Ectodermal cell (in vitro differentiated cells): ENCODE measurements at regions not wholly inside any gene's neighbourhood (a gene's known extent, or its start where the extent isn't known, plus 50 kb on each side); places are given as distances from the start of the nearest gene placed in this dataset.

Experiments
- H3K27ac ChIP-seq: 2 replicates; pipeline ENCODE4 v1.7.0; 2013; ENCODE audit warnings: mild to moderate bottlenecking, low read depth, low read length; ENCODE audit not compliant: insufficient read depth, poor library complexity, severe bottlenecking
- H3K27me3 ChIP-seq: 2 replicates; pipeline ENCODE4 v1.7.0; 2013; ENCODE audit warnings: mild to moderate bottlenecking, low read length; ENCODE audit not compliant: insufficient read depth, control insufficient read depth, poor library complexity, severe bottlenecking
- H3K36me3 ChIP-seq: one replicate; pipeline ENCODE4 v1.7.0; 2013; ENCODE audit warnings: low read length; ENCODE audit not compliant: control insufficient read depth, insufficient read depth
- H3K4me1 ChIP-seq: one replicate; pipeline ENCODE4 v1.7.0; 2013; ENCODE audit warnings: low read length; ENCODE audit not compliant: control insufficient read depth, insufficient read depth
- H3K4me3 ChIP-seq: 2 replicates; pipeline ENCODE4 v1.7.0; 2013; ENCODE audit warnings: low read depth, low read length, control low read depth; ENCODE audit not compliant: insufficient read depth
- H3K9me3 ChIP-seq: 2 replicates; pipeline ENCODE4 v1.7.0; 2013; ENCODE audit warnings: mild to moderate bottlenecking, low read length, moderate library complexity; ENCODE audit not compliant: control insufficient read depth
- WGBS, 2 experiments: methylation state at CpG; one replicate each; pipeline ENCODE4 v1.1.7; 2013; ENCODE audit warnings: missing lambda C conversion rate in 2 of 2; 5-methylcytosine and 5-hydroxymethylcytosine counted together

DNA sequence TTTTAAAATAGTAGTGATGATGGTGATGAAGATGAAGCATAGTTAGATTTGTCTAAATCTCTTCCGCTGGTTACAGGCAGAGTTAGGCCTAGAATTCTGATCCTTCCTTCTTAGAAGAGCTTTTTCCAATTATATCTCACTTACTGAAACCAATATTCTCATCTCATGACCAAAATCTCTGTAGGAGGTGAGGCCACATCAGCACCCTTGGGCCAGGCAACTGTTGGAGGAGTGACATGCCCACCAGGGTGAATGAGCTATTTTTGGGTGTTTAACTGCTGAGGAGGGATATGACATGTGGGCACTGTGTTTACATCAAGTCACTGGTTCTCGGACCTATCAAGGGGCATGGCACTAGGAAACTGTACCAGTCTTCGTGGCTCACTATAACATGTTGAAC is 102.2 kb upstream of the SLC24A3 start:
- Histone ChIP-seq H3K27me3 (no peaks in the 10 kb centered on the region), H3K9me3 (no peaks in the 10 kb centered on the region), H3K4me1 (no peaks in the 10 kb centered on the region), H3K36me3 (no peaks in the 10 kb centered on the region), H3K4me3 (no peak overlapping the region), H3K27ac (no peak overlapping the region)
- 92% methylated on average over 3 of the region's 3 CpGs for WGBS, 2 experiments

GRCh38 chr20:19110881-19111460 is 101.5 kb upstream of the SLC24A3 start:
- Histone ChIP-seq H3K27me3 (no peaks in the 10 kb centered on the region), H3K9me3 (no peaks in the 10 kb centered on the region), H3K4me3 (no peak overlapping the region), H3K27ac (no peak overlapping the region), H3K4me1 (no peaks in the 10 kb centered on the region), H3K36me3 (no peaks in the 10 kb centered on the region)
- 81% methylated on average over 6 to 7 of the region's 7 CpGs for WGBS, 2 experiments

- WGBS, 2 experiments: 84 to 88% methylated on average over 2 of the region's 2 CpGs
- Histone ChIP-seq H3K9me3 (no peaks in the 10 kb centered on the region), H3K27me3 (no peaks in the 10 kb centered on the region), H3K4me1 (no peaks in the 10 kb centered on the region), H3K27ac (no peak overlapping the region), H3K4me3 (no peak overlapping the region), H3K36me3 (no peaks in the 10 kb centered on the region)
Measured at GRCh38 chr20:19112828-19113227, 99.6 kb upstream of the SLC24A3 start.

GRCh38 chr20:19113343-19113930 is 99.0 kb upstream of the SLC24A3 start:
- H3K4me3 ChIP-seq: no peak overlapping the region
- no peak overlapping the region for H3K27ac ChIP-seq
- H3K36me3 ChIP-seq: no peaks in the 10 kb centered on the region
- no peaks in the 10 kb centered on the region for H3K27me3 ChIP-seq
- 94% methylated on average over 5 of the region's 5 CpGs for WGBS, 2 experiments
- H3K4me1 ChIP-seq: no peaks in the 10 kb centered on the region
- H3K9me3 ChIP-seq: no peaks in the 10 kb centered on the region

GRCh38 chr20:19114410-19114809 is 98.0 kb upstream of the SLC24A3 start:
- Histone ChIP-seq H3K27ac (no peak overlapping the region), H3K9me3 (no peaks in the 10 kb centered on the region), H3K27me3 (no peaks in the 10 kb centered on the region), H3K4me3 (no peak overlapping the region), H3K4me1 (no peaks in the 10 kb centered on the region), H3K36me3 (no peaks in the 10 kb centered on the region)
- WGBS, 2 experiments: 87 to 95% methylated on average over 2 of the region's 2 CpGs

GRCh38 chr20:19115581-19115980 is 96.9 kb upstream of the SLC24A3 start:
- no peak overlapping the region for H3K4me3 ChIP-seq
- H3K27me3 ChIP-seq: no peaks in the 10 kb centered on the region
- H3K4me1 ChIP-seq: no peaks in the 10 kb centered on the region
- no peak overlapping the region for H3K27ac ChIP-seq
- H3K36me3 ChIP-seq: no peaks in the 10 kb centered on the region
- WGBS, 2 experiments: 96 to 97% methylated on average over 6 of the region's 6 CpGs
- no peaks in the 10 kb centered on the region for H3K9me3 ChIP-seq

DNA sequence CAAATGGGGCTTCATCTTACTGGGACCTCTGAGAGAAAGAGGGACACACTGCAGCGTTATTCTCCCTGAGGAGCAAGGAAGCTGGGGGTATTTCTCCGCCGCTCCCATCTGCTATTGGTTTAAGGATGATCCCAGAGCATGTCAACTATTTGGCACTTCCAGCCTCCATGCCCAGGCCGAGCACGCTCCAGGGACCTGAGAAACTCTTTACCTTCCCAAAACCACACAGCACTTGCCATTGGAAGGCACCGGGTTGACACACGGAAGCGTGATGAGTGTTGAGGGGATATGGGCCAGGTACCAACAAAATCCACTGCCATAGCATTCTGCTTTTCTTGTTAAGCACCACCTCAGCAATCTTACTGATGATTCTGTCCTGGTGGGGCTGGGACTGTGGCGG is 92.4 kb upstream of the SLC24A3 start:
- no peak overlapping the region for H3K27ac ChIP-seq
- no peaks in the 10 kb centered on the region for H3K9me3 ChIP-seq
- H3K27me3 ChIP-seq: no peaks in the 10 kb centered on the region
- H3K4me3 ChIP-seq: no peak overlapping the region
- WGBS, 2 experiments: 91 to 96% methylated on average over 9 of the region's 9 CpGs
- H3K36me3 ChIP-seq: no peaks in the 10 kb centered on the region
- H3K4me1 ChIP-seq: no peaks in the 10 kb centered on the region

- no peaks in the 10 kb centered on the region for H3K9me3 ChIP-seq
- 78 to 92% methylated on average over 4 of the region's 4 CpGs for WGBS, 2 experiments
- H3K27ac ChIP-seq: no peak overlapping the region
- H3K4me3 ChIP-seq: no peak overlapping the region
- no peaks in the 10 kb centered on the region for H3K36me3 ChIP-seq
- no peaks in the 10 kb centered on the region for H3K27me3 ChIP-seq
- H3K4me1 ChIP-seq: no peaks in the 10 kb centered on the region
Measured at GRCh38 chr20:19120569-19120968, 91.9 kb upstream of the SLC24A3 start.

DNA sequence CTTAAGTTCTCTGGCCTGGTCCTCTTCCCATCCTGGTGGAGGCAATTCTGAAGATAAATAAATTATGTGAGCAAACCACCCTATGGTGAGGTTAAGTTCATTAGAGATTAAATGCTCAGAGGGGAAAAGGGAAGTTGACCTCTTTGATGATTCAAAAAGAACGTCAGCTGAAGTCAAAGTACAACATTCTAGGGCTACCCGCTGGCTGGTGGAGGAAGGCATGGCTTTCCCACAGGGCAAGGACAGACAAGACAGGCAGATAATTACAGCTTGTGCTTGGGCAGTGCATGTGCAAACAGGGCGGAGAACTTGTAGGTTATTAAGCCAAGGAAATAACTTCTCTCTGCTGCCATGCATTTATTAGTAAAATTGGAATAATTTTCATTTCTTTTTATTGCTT is 91.0 kb upstream of the SLC24A3 start:
- Histone ChIP-seq H3K27ac (no peak overlapping the region), H3K9me3 (no peaks in the 10 kb centered on the region), H3K4me3 (no peak overlapping the region), H3K27me3 (no peaks in the 10 kb centered on the region), H3K36me3 (no peaks in the 10 kb centered on the region), H3K4me1 (no peaks in the 10 kb centered on the region)
- WGBS, 2 experiments: 90 to 93% methylated on average over 3 of the region's 3 CpGs

- H3K9me3 ChIP-seq: no peaks in the 10 kb centered on the region
- no peaks in the 10 kb centered on the region for H3K4me1 ChIP-seq
- H3K4me3 ChIP-seq: no peak overlapping the region
- H3K27ac ChIP-seq: no peak overlapping the region
- no peaks in the 10 kb centered on the region for H3K27me3 ChIP-seq
- no peaks in the 10 kb centered on the region for H3K36me3 ChIP-seq
Measured at GRCh38 chr20:19121916-19122315, 90.5 kb upstream of the SLC24A3 start.

DNA sequence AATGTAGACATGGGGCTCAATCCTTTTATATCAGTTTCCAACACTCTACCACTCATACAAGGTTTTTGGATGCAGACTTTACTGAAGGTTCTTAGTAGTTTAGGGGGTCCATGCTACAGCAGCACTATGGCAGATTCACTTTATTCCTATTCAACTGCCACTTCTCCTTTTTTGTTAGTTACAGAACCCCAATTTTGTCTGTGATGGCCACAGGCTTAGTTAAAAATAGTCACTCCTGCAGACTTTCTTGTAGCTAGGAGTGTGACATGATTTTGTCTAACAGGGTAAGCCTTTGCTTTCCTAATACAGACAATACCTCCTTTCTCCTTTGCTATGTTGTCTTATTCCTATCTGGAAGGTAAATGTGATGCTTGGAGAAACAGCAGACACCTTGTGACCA is 90.0 kb upstream of the SLC24A3 start:
- Histone ChIP-seq H3K27me3 (no peaks in the 10 kb centered on the region), H3K4me3 (no peak overlapping the region), H3K36me3 (no peaks in the 10 kb centered on the region), H3K4me1 (no peaks in the 10 kb centered on the region), H3K9me3 (no peaks in the 10 kb centered on the region), H3K27ac (no peak overlapping the region)
